GM18498 (cell line): ENCODE measurements at regions not wholly inside any gene's neighbourhood (a gene's known extent, or its start where the extent isn't known, plus 50 kb on each side); places are given as distances from the start of the nearest gene placed in this dataset.

Experiments
- ATAC-seq: cut with Tn5 transposase; IDR thresholded peaks from one replicate; pipeline ENCODE4 v1.9.1; 2021; ENCODE audit warnings: mild to moderate bottlenecking, moderate library complexity; ENCODE audit not compliant: unreplicated experiment

- no peak for ATAC-seq
Measured at GRCh38 chr2:12502759-12503158, 214.0 kb upstream of the TRIB2 start.

DNA sequence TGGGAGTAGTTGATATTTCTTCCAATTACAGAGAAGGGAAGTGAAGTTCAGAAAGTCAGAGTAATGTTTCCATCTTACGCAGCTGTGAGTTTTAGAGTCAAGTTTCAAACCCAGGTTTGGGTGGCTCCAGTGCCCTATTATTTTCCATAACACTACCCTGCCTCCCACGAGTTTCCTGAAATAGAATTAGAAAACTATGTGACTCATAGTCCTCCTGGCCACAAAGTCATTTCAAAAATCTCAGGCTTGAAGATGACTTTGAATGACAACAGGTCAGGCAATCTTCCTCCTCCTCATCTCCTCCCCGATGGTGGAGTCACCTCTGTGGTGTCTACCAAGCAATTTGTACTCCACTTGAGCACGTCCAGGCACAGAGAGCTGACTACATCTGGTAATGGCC, 212.3 kb upstream of the TRIB2 start:
- peak; percentile 35 for ATAC-seq

DNA sequence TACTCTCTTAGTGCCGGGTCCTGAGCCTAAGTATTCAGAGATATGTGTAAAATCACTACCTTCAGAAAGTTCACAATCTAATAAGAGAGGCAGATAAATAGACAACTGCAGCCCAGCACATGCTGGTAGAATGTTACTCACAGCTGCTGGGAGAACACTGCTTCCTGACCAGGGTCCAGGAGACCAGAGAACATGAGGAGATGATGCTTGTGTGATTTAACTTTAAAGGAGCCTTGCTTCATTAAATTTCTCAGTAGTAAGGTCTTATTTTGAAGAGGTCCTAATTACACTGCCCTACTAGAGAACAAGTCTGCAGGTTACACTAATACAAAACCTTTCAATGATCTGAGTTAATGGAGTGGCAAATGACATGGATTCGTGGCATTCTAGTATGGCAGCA, 209.9 kb upstream of the TRIB2 start:
- no peak for ATAC-seq

DNA sequence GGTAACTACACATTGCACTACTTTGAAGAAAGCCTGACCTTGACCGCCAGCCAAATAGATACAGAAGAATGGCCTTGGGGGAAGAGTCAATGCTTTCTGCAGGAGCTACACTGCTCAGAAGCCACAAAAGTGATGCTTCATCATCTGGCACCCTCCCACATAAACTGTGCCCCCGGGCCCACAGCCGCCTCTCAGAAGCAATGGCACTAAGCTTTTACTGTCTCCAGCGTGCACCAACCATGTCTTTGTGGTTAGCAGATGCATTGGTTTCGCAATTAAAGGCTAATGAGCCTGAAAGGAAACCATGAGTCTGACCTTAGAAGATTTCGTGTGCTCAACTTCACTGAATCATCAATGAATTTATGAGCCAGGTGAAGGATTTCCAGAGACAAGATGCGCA, 209.4 kb upstream of the TRIB2 start:
- peak; percentile 90 for ATAC-seq

DNA sequence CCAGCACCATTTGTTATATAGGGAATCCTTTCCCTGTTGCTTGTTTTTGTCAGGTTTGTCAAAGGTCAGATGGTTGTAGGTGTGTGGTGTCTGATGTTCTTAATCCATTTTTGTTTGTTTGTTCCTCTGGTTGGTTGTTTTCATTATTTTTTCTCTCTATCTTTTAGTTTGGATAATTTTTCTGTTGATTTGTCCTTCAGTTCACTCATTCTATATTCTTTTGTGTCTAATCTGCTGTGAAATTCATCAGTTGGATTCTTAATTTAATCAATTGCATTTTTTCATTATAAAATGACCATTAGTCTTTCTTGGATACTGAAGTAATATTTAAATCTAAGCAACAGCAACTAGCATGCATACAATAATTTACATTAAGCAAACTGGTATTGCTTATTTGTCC, 206.7 kb upstream of the TRIB2 start:
- ATAC-seq, result no peak

DNA sequence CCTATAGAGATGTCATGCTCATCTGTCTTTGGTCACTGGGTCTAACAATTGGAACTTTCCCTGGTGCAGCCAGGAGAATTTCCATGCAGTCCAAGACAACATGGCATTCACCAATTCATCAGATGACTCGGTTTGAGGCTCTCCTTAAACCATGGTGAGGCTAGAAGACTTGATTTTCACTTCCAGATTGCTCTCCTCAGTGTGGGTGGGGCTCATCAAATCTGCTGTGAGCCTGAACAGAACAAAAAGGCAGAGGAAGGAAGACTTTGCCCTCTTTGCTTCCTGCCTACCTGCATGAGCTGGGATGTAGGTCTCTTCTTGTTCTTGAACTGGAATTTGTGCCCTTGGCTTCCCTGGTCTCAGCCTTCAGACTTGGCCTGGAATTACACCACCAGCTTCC, 203.4 kb upstream of the TRIB2 start:
- ATAC-seq, result no peak

- ATAC-seq, result no peak
Measured at GRCh38 chr2:12514168-12514567, 202.6 kb upstream of the TRIB2 start.

GRCh38 chr2:12514631-12515437, 201.9 kb upstream of the TRIB2 start:
- ATAC-seq, result no peak

GRCh38 chr2:12515871-12516270, 200.9 kb upstream of the TRIB2 start:
- ATAC-seq, result no peak

DNA sequence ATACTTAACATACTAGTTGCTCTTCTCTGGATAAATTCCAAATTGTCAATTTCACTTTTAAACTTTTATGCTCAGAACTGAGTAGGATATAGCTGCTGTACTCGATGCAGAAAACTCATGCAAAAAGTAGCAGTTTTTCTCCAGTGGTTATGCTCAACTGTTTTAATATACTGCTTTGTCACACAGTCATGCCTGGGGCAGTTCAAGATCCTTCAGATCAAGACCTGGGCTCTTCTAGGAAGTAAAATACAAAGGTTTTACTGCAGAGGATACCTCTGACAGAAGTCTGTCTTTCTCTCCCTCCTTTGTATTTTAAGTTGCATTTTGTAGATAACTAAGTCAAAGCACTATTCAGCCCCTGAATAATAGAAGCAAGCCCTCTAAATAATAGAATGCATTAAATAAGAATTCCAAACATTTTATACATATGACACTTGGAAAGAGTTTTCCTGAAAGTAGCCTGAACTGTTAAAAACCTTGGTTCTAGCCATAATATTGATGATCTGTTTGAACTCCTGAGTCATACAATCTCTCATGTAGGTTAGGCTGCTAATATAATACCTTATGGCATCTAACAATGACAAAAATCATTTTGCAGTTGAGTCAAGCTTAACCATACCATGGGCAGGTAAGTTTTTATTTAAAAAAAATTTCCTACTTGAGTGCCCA, 183.3 kb upstream of the TRIB2 start:
- no peak for ATAC-seq

DNA sequence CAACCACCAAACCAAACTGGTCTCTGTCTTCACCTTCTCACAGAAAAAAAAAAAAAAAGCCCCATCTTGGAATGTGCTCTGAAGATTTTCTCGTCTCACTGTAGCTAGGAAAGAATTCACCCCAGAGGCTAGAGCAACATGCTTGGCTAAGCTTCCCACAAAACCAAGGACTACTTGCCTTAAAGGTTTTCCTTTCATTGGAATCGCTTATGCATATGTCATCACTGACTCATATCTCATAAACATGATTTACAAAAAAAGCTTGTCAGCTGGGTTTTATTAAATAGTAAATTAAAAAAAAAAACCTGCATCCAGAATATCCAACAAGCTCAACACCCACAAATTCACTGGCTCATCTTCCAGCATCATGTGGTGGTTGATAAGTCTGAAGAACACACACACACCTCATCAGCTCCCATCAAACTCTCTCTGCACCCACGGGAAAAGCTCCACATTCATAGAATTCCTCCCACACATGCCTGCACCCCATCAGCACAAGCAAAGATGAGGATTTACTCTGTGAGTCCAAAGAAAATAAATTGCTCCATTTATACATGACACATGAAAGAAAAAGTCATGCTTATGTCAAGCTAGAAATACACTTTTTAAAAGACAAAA, 182.0 kb upstream of the TRIB2 start:
- no peak for ATAC-seq

GRCh38 chr2:12536976-12537375, 179.8 kb upstream of the TRIB2 start:
- no peak for ATAC-seq

DNA sequence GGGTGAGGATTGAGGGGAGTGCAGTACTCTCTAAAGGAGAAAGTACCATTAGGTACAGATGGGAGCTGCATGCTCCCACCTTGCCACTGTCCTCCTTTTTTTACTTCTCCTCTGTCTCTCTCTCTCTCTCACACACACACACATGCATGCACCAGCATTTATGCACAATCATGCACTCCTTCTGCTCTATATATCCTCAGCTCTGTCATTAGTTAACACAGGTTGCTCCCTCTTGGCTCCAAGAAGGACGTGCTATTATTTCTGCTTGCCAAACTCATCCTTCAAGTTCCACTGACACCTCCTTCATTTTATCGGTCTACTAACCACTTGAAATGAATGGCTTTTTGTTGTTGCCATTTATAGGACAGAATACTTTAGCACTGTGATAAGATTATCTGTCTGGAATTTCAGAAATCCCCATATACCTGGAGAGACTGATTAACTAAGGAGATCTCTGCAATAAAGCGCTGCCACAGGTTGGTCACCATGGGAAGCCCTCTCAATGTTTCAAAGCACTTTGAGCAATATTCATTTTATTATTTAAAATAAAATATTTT, 178.5 kb upstream of the TRIB2 start:
- ATAC-seq, result no peak

DNA sequence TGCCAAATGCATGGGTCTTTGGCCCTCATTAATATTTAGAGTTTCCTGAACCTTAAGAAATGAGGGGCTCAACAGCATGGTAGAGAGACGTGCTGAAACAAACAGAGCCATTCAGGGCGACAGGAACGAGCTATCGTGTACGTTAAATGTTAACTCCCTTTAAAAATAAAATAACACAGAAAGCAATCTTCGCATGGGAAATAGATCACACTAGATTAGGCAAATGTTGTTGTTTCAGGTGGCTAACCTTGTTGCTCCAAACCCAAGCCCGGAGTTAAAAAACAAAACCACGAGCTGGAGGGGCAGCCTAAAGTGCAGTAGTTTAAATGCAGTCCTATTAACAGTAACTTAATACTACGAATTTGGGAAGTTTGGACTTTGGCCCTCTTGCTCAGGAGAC, 177.4 kb upstream of the TRIB2 start:
- ATAC-seq, result no peak

GRCh38 chr2:12539776-12540562, 176.8 kb upstream of the TRIB2 start:
- no peak for ATAC-seq

DNA sequence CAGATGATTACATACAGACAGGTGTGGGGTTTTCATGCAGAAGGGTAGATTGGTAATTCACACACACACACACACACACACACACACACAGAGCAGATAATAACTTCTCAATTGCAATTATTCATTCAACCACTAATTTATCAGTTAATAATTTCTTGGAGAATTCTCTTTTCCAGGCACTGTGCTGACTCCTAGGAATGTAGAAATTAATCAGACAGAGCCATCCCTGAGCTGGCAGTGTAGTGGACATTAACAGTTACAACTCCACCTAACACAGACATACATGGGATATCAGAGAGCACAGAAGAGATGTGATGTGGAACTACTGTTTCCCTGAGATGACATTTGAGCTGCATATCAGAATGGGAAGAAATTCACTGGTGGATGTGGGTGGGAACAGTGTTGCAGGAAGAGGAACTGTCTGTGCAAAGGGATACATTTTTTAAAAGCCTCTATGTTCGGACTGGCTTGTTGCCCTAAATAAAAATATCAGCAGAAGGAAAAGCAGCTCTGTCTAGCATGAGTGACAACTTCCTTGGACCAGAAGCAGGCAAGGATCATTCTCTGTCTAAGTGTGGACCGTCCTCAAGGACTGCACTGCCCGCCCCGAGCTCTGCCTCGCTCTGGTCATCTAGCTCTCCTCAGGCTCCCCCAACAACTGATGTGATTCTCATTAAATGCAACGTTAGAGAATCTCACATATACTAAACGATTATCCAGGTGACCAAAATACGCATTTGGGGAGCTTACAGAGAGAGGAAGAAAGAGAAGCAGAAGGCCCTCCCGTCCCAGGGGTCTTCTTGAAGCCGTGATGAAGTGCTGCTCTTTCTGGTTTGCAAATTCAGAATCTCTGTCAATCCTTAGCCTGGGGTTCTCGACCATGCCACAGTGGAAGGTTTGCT, 173.4 kb upstream of the TRIB2 start:
- no peak for ATAC-seq

DNA sequence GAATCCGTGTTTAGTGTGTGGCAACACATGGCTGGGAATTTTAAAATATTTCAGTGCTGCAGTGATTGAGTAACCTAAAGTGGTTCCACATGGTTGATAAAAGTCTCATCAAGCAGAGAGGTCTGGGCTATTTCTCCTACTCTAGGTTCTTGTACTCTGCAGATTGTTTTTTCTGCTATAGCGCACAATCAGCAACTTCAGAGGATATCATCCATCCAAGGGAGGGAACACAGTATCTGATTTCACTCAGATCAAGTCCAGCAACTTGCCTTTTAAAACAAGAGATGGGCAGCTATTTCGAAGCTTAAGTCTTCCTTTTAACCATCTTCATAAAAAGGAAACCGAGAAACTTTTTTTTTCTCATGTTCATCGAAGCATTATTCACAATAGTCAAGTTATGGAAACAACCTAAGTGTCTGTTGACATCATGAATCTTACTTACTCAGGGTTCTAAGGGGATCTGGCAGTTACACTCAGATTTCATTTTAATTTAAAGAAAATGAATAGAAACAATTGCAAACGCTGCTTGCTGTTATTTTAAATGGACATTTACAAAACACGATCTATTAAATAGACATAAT, 172.7 kb upstream of the TRIB2 start:
- peak; percentile 84 for ATAC-seq

- no peak for ATAC-seq
Measured at GRCh38 chr2:12547566-12548170, 169.1 kb upstream of the TRIB2 start.

DNA sequence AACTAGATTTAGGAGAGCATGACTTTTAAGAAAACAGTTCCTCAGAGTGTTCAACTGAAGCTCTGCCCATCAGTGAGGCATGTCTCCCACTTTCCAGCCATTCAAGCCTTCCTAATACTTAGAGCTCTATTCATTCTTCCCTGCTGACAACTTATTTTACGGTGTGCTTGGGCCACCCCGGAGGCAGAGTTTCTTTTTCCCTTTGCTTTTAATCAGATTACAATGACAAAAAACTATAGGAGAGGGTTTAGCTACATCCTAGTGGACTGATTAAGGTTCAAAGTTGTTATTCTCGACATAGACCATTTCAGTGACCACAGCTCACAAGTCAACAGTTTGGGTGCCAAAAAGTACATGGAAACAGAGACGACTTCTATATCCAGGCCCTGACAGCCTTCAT, 167.8 kb upstream of the TRIB2 start:
- no peak for ATAC-seq
